ENCODE measurements at regions not wholly inside any gene's neighbourhood (a gene's known extent, or its start where the extent isn't known, plus 50 kb on each side); places are given as distances from the start of the nearest gene placed in this dataset.
"Not testable (repeated sequence)": the region's sequence is repeated elsewhere in the genome, so short reads cannot be mapped to it uniquely, and the experiment has no call there.

GRCh38 chr14:106166650-106167204, 640.3 kb downstream of the TMEM121 start:
- DNase-seq (ENCODE audit: low read depth), result no peak
- TF ChIP-seq CTCF (conservative IDR thresholded peaks at IDR 0.05; ENCODE audit: low read depth, low read length), result no peak
- H3K4me3 ChIP-seq (ENCODE audit: low read depth, low read length), result no peak overlapping the region

- not testable (repeated sequence) for DNase-seq (ENCODE audit: low read depth); H3K4me3 ChIP-seq (ENCODE audit: low read depth, low read length)
- TF ChIP-seq CTCF (conservative IDR thresholded peaks at IDR 0.05; ENCODE audit: low read depth, low read length), result peak; percentile 48
These were observed 643.8 kb downstream of the TMEM121 start for GRCh38 chr14:106170163-106170658.

- no peak overlapping the region for H3K4me3 ChIP-seq (ENCODE audit: low read depth, low read length)
- no peak for DNase-seq (ENCODE audit: low read depth)
- TF ChIP-seq CTCF (conservative IDR thresholded peaks at IDR 0.05; ENCODE audit: low read depth, low read length), result no peak
These were observed 647.8 kb downstream of the TMEM121 start for GRCh38 chr14:106174206-106174605.

- H3K4me3 ChIP-seq (ENCODE audit: low read depth, low read length); DNase-seq (ENCODE audit: low read depth): not testable (repeated sequence)
These were observed 651.2 kb downstream of the TMEM121 start for GRCh38 chr14:106177266-106178246.

GRCh38 chr14:106179761-106180160, 653.4 kb downstream of the TMEM121 start:
- TF ChIP-seq CTCF (conservative IDR thresholded peaks at IDR 0.05; ENCODE audit: low read depth, low read length), result no peak
- DNase-seq (ENCODE audit: low read depth), result no peak
- no peak overlapping the region for H3K4me3 ChIP-seq (ENCODE audit: low read depth, low read length)

GRCh38 chr14:106184771-106185170, 658.4 kb downstream of the TMEM121 start:
- not testable (repeated sequence) for H3K4me3 ChIP-seq (ENCODE audit: low read depth, low read length); DNase-seq (ENCODE audit: low read depth)

- H3K4me3 ChIP-seq (ENCODE audit: low read depth, low read length); DNase-seq (ENCODE audit: low read depth): not testable (repeated sequence)
These were observed 658.9 kb downstream of the TMEM121 start for GRCh38 chr14:106185174-106185836.

- DNase-seq (ENCODE audit: low read depth), result no peak
- H3K4me3 ChIP-seq (ENCODE audit: low read depth, low read length), result no peak overlapping the region
- TF ChIP-seq CTCF (conservative IDR thresholded peaks at IDR 0.05; ENCODE audit: low read depth, low read length), result no peak
These were observed 659.5 kb downstream of the TMEM121 start for GRCh38 chr14:106185837-106186233.
